ENCODE measurements at regions not wholly inside any gene's neighbourhood (a gene's known extent, or its start where the extent isn't known, plus 50 kb on each side); places are given as distances from the start of the nearest gene placed in this dataset.

- TF ChIP-seq CTCF (IDR thresholded peaks at IDR 0.05 in 4 of 5, conservative IDR thresholded peaks at IDR 0.05 in 1 of 5) (no peak), POLR2A (IDR thresholded peaks at IDR 0.05) (no peak)
Measured at GRCh38 chr3:106296062-106296461, 427.2 kb upstream of the CBLB start.
